Transverse colon (tissue), 4 donors: ENCODE measurements at regions not wholly inside any gene's neighbourhood (a gene's known extent, or its start where the extent isn't known, plus 50 kb on each side); places are given as distances from the start of the nearest gene placed in this dataset.

Experiments
- CTCF ChIP-seq, 5 experiments: fragments of 200-600 bp in 3 of 5; fragments of 450-650 bp in 2 of 5; sonication (generic) in 3 of 5; IDR thresholded peaks; 1 replicate in 2 of 5; 2 replicates in 3 of 5; pipeline ENCODE4 v1.5.1; 2016 to 2017; ENCODE audit warnings: antibody characterized with exemption in 5 of 5, inconsistent platforms in 3 of 5, mild to moderate bottlenecking in 2 of 5, moderate library complexity in 1 of 5
- POLR2A ChIP-seq: fragments of 450-650 bp; IDR thresholded peaks from one replicate; pipeline ENCODE4 v1.6.1; 2016; ENCODE audit warnings: antibody characterized with exemption, mild to moderate bottlenecking, moderate library complexity
- POLR2AphosphoS5 ChIP-seq, 3 donors: sonication (generic); formaldehyde crosslinking; IDR thresholded peaks; one replicate each; pipeline ENCODE4 v1.6.1; 2016; ENCODE audit warnings: antibody characterized with exemption in 3 of 3

- TF ChIP-seq CTCF (IDR thresholded peaks at IDR 0.05) (no peak), POLR2AphosphoS5 (IDR thresholded peaks at IDR 0.05) (no peak), POLR2A (no peak)
Observed at GRCh38 chr5:107090506-107090905, 580.2 kb downstream of the EFNA5 start.
